ENCODE measurements at regions not wholly inside any gene's neighbourhood (a gene's known extent, or its start where the extent isn't known, plus 50 kb on each side); places are given as distances from the start of the nearest gene placed in this dataset.

- DNase-seq (ENCODE audit: low spot score) = no peak
- H3K4me1 Mint-ChIP-seq (ENCODE audit: low read depth) = peaks cover 39% of the 10 kb centered on the region
- no peaks in the 10 kb centered on the region for H3K9me3 Mint-ChIP-seq (ENCODE audit: low read depth)
- no peaks in the 10 kb centered on the region for H3K27me3 Mint-ChIP-seq (ENCODE audit: low read depth)
- H3K4me3 Mint-ChIP-seq (ENCODE audit: unreplicated experiment) = no peak overlapping the region
- no peaks in the 10 kb centered on the region for H3K36me3 Mint-ChIP-seq (ENCODE audit: low read depth)
- no peak overlapping the region for H3K27ac Mint-ChIP-seq (ENCODE audit: unreplicated experiment)
- TF ChIP-seq CTCF (IDR thresholded peaks at IDR 0.05) = no peak
These were observed 51.7 kb upstream of the SMAD3 start for GRCh38 chr15:67013696-67014095.
